Esophagus muscularis mucosa (tissue), 4 donors: ENCODE measurements at regions not wholly inside any gene's neighbourhood (a gene's known extent, or its start where the extent isn't known, plus 50 kb on each side); places are given as distances from the start of the nearest gene placed in this dataset.

Experiments used
- EP300 ChIP-seq: sonication (generic); formaldehyde crosslinking; IDR thresholded peaks from one replicate; pipeline ENCODE4 v1.6.1; 2017; ENCODE audit warnings: antibody characterized with exemption
- POLR2A ChIP-seq: fragments of 450-650 bp; IDR thresholded peaks from one replicate; pipeline ENCODE4 v1.6.1; 2017; ENCODE audit warnings: antibody characterized with exemption, moderate library complexity, mild to moderate bottlenecking, low read depth
- POLR2AphosphoS5 ChIP-seq, 2 donors: sonication (generic); formaldehyde crosslinking; IDR thresholded peaks; one replicate each; pipeline ENCODE4 v1.6.1; 2017; ENCODE audit warnings: antibody characterized with exemption in 2 of 2
- TF ChIP-seq, protein P1 (sequence below), 3 experiments: fragments of 200-600 bp in 2 of 3; fragments of 450-650 bp in 1 of 3; sonication (generic) in 2 of 3; IDR thresholded peaks; one replicate each; pipeline ENCODE4 v1.5.1; 2017 to 2019; ENCODE audit warnings: antibody characterized with exemption in 3 of 3, mild to moderate bottlenecking in 2 of 3, moderate library complexity in 1 of 3

DNA sequence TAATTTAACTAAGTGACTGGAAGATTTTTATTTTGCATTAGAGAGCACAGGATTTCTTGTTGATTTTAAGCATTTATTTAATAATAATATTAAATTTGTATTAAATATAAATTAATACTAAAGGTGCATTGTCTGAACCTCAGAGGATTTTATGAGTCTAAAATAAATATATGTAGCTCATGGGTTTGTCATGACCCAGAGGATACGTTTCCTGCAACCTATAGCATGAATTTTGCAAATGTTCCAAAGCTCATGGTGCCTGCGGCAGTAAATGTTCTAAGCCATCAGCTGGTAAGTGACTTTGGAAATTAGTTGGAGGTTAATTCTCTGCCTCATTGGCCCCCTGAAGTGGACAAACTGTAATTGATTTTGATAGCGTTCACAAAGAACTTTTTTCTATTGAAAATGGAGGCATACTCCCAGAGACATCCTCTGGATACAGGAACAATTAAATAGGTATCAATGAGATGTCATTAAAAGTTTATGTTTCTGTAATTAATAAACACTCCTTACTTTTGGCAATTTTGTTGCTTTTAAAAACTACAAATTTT is 397.4 kb downstream of the ANKRD7 start:
- TF ChIP-seq, protein P1, sequence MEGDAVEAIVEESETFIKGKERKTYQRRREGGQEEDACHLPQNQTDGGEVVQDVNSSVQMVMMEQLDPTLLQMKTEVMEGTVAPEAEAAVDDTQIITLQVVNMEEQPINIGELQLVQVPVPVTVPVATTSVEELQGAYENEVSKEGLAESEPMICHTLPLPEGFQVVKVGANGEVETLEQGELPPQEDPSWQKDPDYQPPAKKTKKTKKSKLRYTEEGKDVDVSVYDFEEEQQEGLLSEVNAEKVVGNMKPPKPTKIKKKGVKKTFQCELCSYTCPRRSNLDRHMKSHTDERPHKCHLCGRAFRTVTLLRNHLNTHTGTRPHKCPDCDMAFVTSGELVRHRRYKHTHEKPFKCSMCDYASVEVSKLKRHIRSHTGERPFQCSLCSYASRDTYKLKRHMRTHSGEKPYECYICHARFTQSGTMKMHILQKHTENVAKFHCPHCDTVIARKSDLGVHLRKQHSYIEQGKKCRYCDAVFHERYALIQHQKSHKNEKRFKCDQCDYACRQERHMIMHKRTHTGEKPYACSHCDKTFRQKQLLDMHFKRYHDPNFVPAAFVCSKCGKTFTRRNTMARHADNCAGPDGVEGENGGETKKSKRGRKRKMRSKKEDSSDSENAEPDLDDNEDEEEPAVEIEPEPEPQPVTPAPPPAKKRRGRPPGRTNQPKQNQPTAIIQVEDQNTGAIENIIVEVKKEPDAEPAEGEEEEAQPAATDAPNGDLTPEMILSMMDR (IDR thresholded peaks at IDR 0.05), result no peak
- no peak for TF ChIP-seq POLR2A
- TF ChIP-seq EP300, result no peak
- no peak for TF ChIP-seq POLR2AphosphoS5 (IDR thresholded peaks at IDR 0.05)
